CD4-positive, alpha-beta T cell (primary cell): ENCODE measurements at regions not wholly inside any gene's neighbourhood (a gene's known extent, or its start where the extent isn't known, plus 50 kb on each side); places are given as distances from the start of the nearest gene placed in this dataset.

ENCODE experiments used
- ATAC-seq: fragments of 200-7000 bp; cut with Tn5 transposase; one replicate; pipeline ENCODE4 v1.10.0; 2022; ENCODE audit warnings: mild to moderate bottlenecking; ENCODE audit not compliant: poor library complexity
- CTCF ChIA-PET: fragments of 350-600 bp; sonication (Branson Sonifier 250); formaldehyde crosslinking; loops from one replicate; lab custom pipeline; 2021; ENCODE audit warnings: antibody characterized with exemption, inconsistent platforms; lab: Charles Lee
- POLR2A ChIA-PET: fragments of 350-600 bp; sonication (Branson Sonifier 250); formaldehyde crosslinking; loops from one replicate; lab custom pipeline; 2021; ENCODE audit warnings: antibody characterized with exemption, inconsistent platforms; lab: Charles Lee
- DNase-seq, 14 experiments: peaks; one replicate each; pipeline ENCODE4 v3.0.0-alpha.2; 2013 to 2020; ENCODE audit warnings: mixed read lengths in 2 of 14
- H3K27ac ChIP-seq, 2 donors: one replicate each; pipeline versions ENCODE4 v1.5.1 to v1.7.0; 2013; ENCODE audit warnings: low read length in 2 of 2, low read depth in 1 of 2, mild to moderate bottlenecking in 1 of 2
- H3K27me3 ChIP-seq, 2 experiments: 1 replicate in 1 of 2; 2 replicates in 1 of 2; pipeline versions ENCODE4 v1.6.1 to v1.7.0; 2013; ENCODE audit warnings: low read length in 2 of 2, control low read depth in 1 of 2, mild to moderate bottlenecking in 1 of 2, moderate library complexity in 1 of 2; ENCODE audit not compliant: insufficient read depth in 2 of 2, control insufficient read depth in 1 of 2
- H3K36me3 ChIP-seq: one replicate; pipeline ENCODE4 v1.6.1; 2013; ENCODE audit warnings: low read length, control low read depth; ENCODE audit not compliant: insufficient read depth
- H3K4me1 ChIP-seq: one replicate; pipeline ENCODE4 v1.6.1; 2013; ENCODE audit warnings: low read length, control low read depth; ENCODE audit not compliant: insufficient read depth
- H3K4me3 ChIP-seq: one replicate; pipeline ENCODE4 v1.5.1; 2013; ENCODE audit warnings: mild to moderate bottlenecking, low read length, moderate library complexity
- H3K9me3 ChIP-seq, 2 experiments: 1 replicate in 1 of 2; 2 replicates in 1 of 2; pipeline versions ENCODE4 v1.6.1 to v1.7.0; 2013; ENCODE audit warnings: low read length in 2 of 2, mild to moderate bottlenecking in 2 of 2, control low read depth in 1 of 2, moderate library complexity in 1 of 2; ENCODE audit not compliant: control insufficient read depth in 1 of 2, insufficient read depth in 1 of 2
- H3K27ac Mint-ChIP-seq: one replicate; pipeline ENCODE4 v1.8.0; 2020; ENCODE audit warnings: mixed read lengths
- H3K27me3 Mint-ChIP-seq: one replicate; pipeline ENCODE4 v1.8.0; 2021; ENCODE audit warnings: mixed read lengths
- H3K36me3 Mint-ChIP-seq: one replicate; pipeline ENCODE4 v1.8.0; 2021; ENCODE audit warnings: low read depth, mixed read lengths
- H3K4me1 Mint-ChIP-seq: one replicate; pipeline ENCODE4 v1.8.0; 2021; ENCODE audit warnings: low read depth, mixed read lengths
- H3K4me3 Mint-ChIP-seq: one replicate; pipeline ENCODE4 v1.8.0; 2020; ENCODE audit warnings: mild to moderate bottlenecking, mixed read lengths
- H3K9me3 Mint-ChIP-seq: one replicate; pipeline ENCODE4 v1.8.0; 2020; ENCODE audit warnings: mixed read lengths
- CTCF ChIP-seq: fragments of 200-600 bp; IDR thresholded peaks from one replicate; pipeline ENCODE4 v1.8.0; 2022; ENCODE audit warnings: antibody characterized with exemption, mild to moderate bottlenecking
- intact Hi-C, 2 experiments: fragments of 100-400 bp; cut with DNase I in 1 of 2; cut with micrococcal nuclease in 1 of 2; formaldehyde crosslinking; loops; one replicate each; pipeline versions ENCODE4 v1.15.1 to v1.9.0; 2023 to 2025; cut with DNase I, micrococcal nuclease

GRCh38 chr4:128455480-128455879, 167.9 kb upstream of the PGRMC2 start:
- peaks cover 3% of the 10 kb centered on the region for H3K4me1 ChIP-seq
- no peaks in the 10 kb centered on the region for H3K9me3 ChIP-seq
- H3K4me3 ChIP-seq, result no peak overlapping the region
- Mint-ChIP-seq H3K27ac (no peak overlapping the region), H3K36me3 (no peaks in the 10 kb centered on the region), H3K27me3 (peaks cover 9% of the 10 kb centered on the region), H3K4me1 (no peaks in the 10 kb centered on the region), H3K4me3 (no peak overlapping the region), H3K9me3 (no peaks in the 10 kb centered on the region)
- ChIA-PET CTCF (interaction anchor here (0.9 kb wide), 1 partner anchor 9 kb away, joined by 3 read pairs; no protein-coding TSS in a partner anchor), POLR2A (no interaction called here)
- DNase-seq (no peak), ATAC-seq (no peak)
- H3K27ac ChIP-seq, result no peak overlapping the region
- H3K27me3 ChIP-seq, result no peaks in the 10 kb centered on the region
- intact Hi-C loops, result loop anchor here in 1 of 2 experiments (2.0 kb wide), 1 partner anchor 353 kb away; the partner anchor contains the start of gene JADE1
- H3K36me3 ChIP-seq, result no peaks in the 10 kb centered on the region
- TF ChIP-seq CTCF, result no peak

DNA sequence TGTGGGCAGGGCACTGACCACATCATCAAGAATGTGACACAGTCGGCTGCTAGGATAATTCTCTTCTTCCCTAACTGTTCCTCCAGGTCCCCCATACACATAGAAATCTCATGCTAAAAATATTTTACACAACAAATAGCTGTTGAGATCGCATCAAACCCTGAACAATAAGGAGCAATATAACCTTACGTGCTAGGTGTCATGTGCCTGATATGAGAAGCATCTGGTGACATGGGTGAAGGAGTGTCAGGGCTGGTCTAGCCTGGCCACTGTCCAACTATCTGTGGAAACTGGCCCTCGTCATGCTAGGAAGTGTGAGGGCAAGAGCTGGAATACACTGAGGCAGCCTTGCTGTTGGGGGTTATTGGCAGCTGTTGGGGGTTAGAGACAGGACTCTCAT, 167.3 kb upstream of the PGRMC2 start:
- peaks cover 9% of the 10 kb centered on the region for H3K27me3 Mint-ChIP-seq

DNA sequence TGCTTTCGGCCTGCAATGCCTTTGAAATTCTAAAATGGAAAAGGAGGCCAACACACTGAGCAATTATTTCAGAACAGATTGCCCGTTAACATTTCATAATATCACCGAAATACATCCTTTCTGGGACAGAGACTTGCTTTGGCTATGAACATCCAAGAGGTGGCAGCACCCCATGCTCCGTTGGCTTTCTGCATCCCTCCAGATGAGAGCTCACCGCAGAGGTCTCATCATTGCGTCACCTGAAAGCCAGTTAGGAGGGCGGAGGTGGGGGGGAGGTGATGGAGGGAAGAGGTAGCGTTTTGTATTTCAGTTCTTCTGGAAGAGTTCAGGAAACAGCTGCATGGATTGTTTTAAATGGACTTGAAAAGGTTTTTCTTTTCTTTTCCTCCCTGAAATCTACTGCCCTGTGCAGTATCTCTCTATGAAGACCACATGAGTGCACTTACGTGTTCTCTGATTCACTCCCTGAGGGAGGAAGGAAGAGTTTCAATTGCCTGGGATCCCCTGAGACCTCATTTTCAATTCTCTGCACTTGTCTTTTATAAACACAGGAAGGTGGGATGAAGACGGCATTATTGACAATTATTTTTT, 166.8 kb upstream of the PGRMC2 start:
- POLR2A ChIA-PET, result no interaction called here
- Mint-ChIP-seq H3K27me3 (peaks cover 9% of the 10 kb centered on the region), H3K9me3 (no peaks in the 10 kb centered on the region), H3K4me1 (no peaks in the 10 kb centered on the region), H3K27ac (no peak overlapping the region), H3K4me3 (no peak overlapping the region), H3K36me3 (no peaks in the 10 kb centered on the region)
- peaks cover 3% of the 10 kb centered on the region for H3K4me1 ChIP-seq
- H3K27me3 ChIP-seq, result no peaks in the 10 kb centered on the region
- CTCF ChIA-PET, result interaction anchor here (0.7 to 1.1 kb wide), 2 partner anchors 20 to 31 kb away, joined by 3 to 4 read pairs; no protein-coding TSS in a partner anchor
- DNase-seq (peak; percentile 26 to 76 (median 46)), ATAC-seq (peak; percentile 99)
- H3K9me3 ChIP-seq, result no peaks in the 10 kb centered on the region
- H3K27ac ChIP-seq, result no peak overlapping the region
- H3K4me3 ChIP-seq, result no peak overlapping the region
- peak; percentile 65 for TF ChIP-seq CTCF
- H3K36me3 ChIP-seq, result no peaks in the 10 kb centered on the region
- intact Hi-C loops, result loop anchor here (1.0 to 2.0 kb wide), 2 partner anchors 354 to 409 kb away; partner anchors contain the start of gene JADE1 (in 1 of the 2)

More for the DNA sequence above, 167.3 kb upstream of the PGRMC2 start:
- intact Hi-C loops, result loop anchor here (1.0 to 2.0 kb wide), 2 partner anchors 354 to 408 kb away; partner anchors contain the start of gene JADE1 (in 1 of the 2)
- Mint-ChIP-seq H3K4me1 (no peaks in the 10 kb centered on the region), H3K9me3 (no peaks in the 10 kb centered on the region), H3K36me3 (no peaks in the 10 kb centered on the region), H3K27ac (no peak overlapping the region), H3K4me3 (no peak overlapping the region)
- TF ChIP-seq CTCF, result no peak
- DNase-seq (no peak), ATAC-seq (no peak)
- Histone ChIP-seq H3K36me3 (no peaks in the 10 kb centered on the region), H3K27ac (no peak overlapping the region), H3K27me3 (no peaks in the 10 kb centered on the region), H3K4me3 (no peak overlapping the region), H3K4me1 (peaks cover 3% of the 10 kb centered on the region), H3K9me3 (no peaks in the 10 kb centered on the region)
- ChIA-PET CTCF (interaction anchor here (1.1 kb wide), 1 partner anchor 19 kb away, joined by 3 read pairs; no protein-coding TSS in a partner anchor), POLR2A (no interaction called here)
